Testis (tissue), 2 donors: ENCODE measurements at regions not wholly inside any gene's neighbourhood (a gene's known extent, or its start where the extent isn't known, plus 50 kb on each side); places are given as distances from the start of the nearest gene placed in this dataset.

Source experiments
- DNase-seq: peaks from one replicate; pipeline ENCODE4 v3.0.0-alpha.2; 2019
- H3K27ac ChIP-seq, 2 donors: fragments of 200-600 bp; sonication (generic); one replicate each; pipeline ENCODE4 v1.5.1; 2019
- H3K27me3 ChIP-seq: fragments of 200-600 bp; sonication (generic); one replicate; pipeline ENCODE4 v1.5.1; 2019
- H3K36me3 ChIP-seq: fragments of 200-600 bp; sonication (generic); one replicate; pipeline ENCODE4 v1.5.1; 2017; ENCODE audit warnings: low read depth; ENCODE audit errors: missing control alignments
- H3K4me1 ChIP-seq: fragments of 200-600 bp; sonication (generic); one replicate; pipeline ENCODE4 v1.5.1; 2019
- H3K4me3 ChIP-seq, 2 donors: fragments of 200-600 bp; sonication (generic); one replicate each; pipeline ENCODE4 v1.5.1; 2017 to 2019
- H3K9me3 ChIP-seq: fragments of 200-600 bp; sonication (generic); one replicate; pipeline ENCODE4 v1.5.1; 2017
- POLR2A ChIP-seq: fragments of 450-650 bp; IDR thresholded peaks from one replicate; pipeline ENCODE4 v1.6.1; 2017; ENCODE audit warnings: antibody characterized with exemption, mild to moderate bottlenecking, moderate library complexity
- WGBS, 2 donors: methylation state at CpG; one replicate each; pipeline ENCODE4 v1.1.5; 2018; 5-methylcytosine and 5-hydroxymethylcytosine counted together
- intact Hi-C: fragments of 100-400 bp; cut with DNase I; formaldehyde crosslinking; loops from one replicate; pipeline ENCODE4 v1.15.1; 2023; ENCODE audit warnings: low total_unique reads
- TF ChIP-seq, protein P1 (sequence below), 3 experiments: fragments of 450-650 bp in 2 of 3; fragments of 200-600 bp in 1 of 3; sonication (generic) in 1 of 3; IDR thresholded peaks; one replicate each; pipeline ENCODE4 v1.5.1; 2016 to 2019; ENCODE audit warnings: antibody characterized with exemption in 3 of 3, mild to moderate bottlenecking in 2 of 3, moderate library complexity in 1 of 3

DNA sequence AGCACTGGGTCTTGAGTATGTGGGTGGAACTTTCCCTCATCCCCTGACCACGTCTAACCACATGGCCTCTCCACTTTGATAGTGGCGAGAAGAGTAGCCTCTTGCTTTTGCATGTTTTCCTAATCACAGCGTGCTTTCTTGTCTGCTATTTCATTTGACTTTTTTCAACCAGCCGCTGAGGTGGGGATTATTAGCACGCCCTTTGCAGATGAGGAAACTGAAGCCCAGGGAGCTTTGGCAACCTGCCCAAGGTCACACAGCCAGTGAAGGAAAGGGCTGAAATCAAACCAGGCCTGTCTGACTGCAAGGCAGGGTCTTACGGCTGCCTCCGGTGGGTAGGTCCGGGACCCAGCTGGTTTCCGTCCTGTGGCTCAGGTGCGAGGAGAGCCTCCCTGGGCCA is 106.5 kb upstream of the MSX2 start:
- TF ChIP-seq, protein P1, sequence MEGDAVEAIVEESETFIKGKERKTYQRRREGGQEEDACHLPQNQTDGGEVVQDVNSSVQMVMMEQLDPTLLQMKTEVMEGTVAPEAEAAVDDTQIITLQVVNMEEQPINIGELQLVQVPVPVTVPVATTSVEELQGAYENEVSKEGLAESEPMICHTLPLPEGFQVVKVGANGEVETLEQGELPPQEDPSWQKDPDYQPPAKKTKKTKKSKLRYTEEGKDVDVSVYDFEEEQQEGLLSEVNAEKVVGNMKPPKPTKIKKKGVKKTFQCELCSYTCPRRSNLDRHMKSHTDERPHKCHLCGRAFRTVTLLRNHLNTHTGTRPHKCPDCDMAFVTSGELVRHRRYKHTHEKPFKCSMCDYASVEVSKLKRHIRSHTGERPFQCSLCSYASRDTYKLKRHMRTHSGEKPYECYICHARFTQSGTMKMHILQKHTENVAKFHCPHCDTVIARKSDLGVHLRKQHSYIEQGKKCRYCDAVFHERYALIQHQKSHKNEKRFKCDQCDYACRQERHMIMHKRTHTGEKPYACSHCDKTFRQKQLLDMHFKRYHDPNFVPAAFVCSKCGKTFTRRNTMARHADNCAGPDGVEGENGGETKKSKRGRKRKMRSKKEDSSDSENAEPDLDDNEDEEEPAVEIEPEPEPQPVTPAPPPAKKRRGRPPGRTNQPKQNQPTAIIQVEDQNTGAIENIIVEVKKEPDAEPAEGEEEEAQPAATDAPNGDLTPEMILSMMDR (IDR thresholded peaks at IDR 0.05): no peak
- no peak for TF ChIP-seq POLR2A
- Histone ChIP-seq H3K27me3 (no peaks in the 10 kb centered on the region), H3K27ac (no peak overlapping the region), H3K4me3 (no peak overlapping the region), H3K4me1 (no peaks in the 10 kb centered on the region), H3K9me3 (no peaks in the 10 kb centered on the region), H3K36me3 (no peaks in the 10 kb centered on the region)
- intact Hi-C loops: no loop called here
- peak; percentile 44 for DNase-seq
- WGBS, 2 donors: 52 to 62% methylated on average over 10 of the region's 10 CpGs

DNA sequence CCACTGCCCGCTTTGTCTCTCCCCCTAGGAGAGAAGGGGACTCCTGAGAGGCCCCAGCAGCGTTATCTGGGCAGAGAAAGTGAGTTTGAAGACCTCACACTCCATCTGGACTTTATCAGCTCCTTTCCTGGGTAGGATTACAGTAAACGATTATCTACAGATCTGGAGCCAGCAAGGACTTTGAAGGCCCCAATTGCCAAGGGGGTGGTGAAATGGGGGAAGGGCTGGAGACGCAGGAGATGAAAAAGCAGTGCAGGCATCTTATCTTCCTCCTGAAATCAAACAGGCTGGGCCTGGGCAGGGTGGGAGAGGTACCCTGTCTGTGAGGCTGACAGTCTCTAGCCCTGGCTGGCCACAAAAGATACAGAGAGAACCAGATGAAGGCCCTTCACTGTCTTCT is 105.8 kb upstream of the MSX2 start:
- Histone ChIP-seq H3K36me3 (no peaks in the 10 kb centered on the region), H3K9me3 (no peaks in the 10 kb centered on the region), H3K4me3 (no peak overlapping the region), H3K27me3 (no peaks in the 10 kb centered on the region), H3K4me1 (no peaks in the 10 kb centered on the region), H3K27ac (no peak overlapping the region)
- intact Hi-C loops: no loop called here
- TF ChIP-seq, protein P1 (IDR thresholded peaks at IDR 0.05): no peak
- TF ChIP-seq POLR2A: no peak
- DNase-seq: no peak
- 54 to 56% methylated on average over 4 of the region's 4 CpGs for WGBS, 2 donors

DNA sequence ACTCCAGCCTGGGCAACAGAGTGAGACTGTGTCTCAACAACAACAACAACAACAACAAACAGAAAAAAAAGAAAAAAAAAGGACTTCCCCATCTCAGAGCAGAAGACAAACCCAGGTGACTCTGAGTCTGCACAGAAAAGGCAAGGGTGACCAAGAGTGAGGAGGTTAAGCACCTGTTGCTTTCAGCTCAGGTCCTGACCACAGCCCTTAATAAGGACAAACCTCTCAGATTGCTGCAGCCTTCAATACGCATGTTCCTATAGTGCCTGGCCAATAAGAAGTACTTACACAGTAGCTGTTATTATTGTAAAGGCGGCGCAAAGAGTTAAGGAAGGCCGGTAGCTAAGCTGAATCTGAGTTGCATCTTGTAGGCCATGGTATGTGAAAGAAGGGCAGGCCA is 102.3 kb upstream of the MSX2 start:
- no peak for TF ChIP-seq POLR2A
- TF ChIP-seq, protein P1 (IDR thresholded peaks at IDR 0.05): no peak

DNA sequence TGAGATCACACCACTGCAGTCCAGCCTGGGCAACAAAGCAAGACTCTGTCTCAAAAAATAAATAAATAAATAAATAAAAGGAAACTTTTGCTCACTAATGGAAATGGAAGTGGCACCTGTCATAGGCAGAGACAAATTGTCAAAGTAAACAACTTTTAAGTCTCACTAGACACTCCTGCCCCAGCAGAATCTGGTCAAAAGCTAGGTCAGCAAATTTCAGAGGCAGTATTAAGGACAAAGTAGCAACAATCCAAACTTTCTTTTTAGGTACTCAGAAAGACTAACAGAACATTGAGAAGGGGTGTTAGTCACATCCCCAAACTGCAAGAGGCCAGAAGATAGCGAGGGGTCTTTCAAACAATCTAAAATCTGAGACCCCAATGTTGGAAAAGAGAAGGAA is 101.4 kb upstream of the MSX2 start:
- Histone ChIP-seq H3K4me3 (no peak overlapping the region), H3K9me3 (no peaks in the 10 kb centered on the region), H3K27me3 (no peaks in the 10 kb centered on the region), H3K27ac (no peak overlapping the region), H3K4me1 (no peaks in the 10 kb centered on the region), H3K36me3 (no peaks in the 10 kb centered on the region)
- intact Hi-C loops: no loop called here
- TF ChIP-seq POLR2A: no peak
- TF ChIP-seq, protein P1 (IDR thresholded peaks at IDR 0.05): no peak
- WGBS, 2 donors: 87 to 91% methylated on average over 1 of the region's 1 CpG
- no peak for DNase-seq

More for the DNA sequence above, 102.3 kb upstream of the MSX2 start:
- no peaks in the 10 kb centered on the region for H3K4me1 ChIP-seq
- DNase-seq: no peak
- no peak overlapping the region for H3K4me3 ChIP-seq
- no peaks in the 10 kb centered on the region for H3K9me3 ChIP-seq
- no peaks in the 10 kb centered on the region for H3K27me3 ChIP-seq
- WGBS, 2 donors: 92 to 93% methylated on average over 4 of the region's 4 CpGs
- no peaks in the 10 kb centered on the region for H3K36me3 ChIP-seq
- intact Hi-C loops: no loop called here
- no peak overlapping the region for H3K27ac ChIP-seq

DNA sequence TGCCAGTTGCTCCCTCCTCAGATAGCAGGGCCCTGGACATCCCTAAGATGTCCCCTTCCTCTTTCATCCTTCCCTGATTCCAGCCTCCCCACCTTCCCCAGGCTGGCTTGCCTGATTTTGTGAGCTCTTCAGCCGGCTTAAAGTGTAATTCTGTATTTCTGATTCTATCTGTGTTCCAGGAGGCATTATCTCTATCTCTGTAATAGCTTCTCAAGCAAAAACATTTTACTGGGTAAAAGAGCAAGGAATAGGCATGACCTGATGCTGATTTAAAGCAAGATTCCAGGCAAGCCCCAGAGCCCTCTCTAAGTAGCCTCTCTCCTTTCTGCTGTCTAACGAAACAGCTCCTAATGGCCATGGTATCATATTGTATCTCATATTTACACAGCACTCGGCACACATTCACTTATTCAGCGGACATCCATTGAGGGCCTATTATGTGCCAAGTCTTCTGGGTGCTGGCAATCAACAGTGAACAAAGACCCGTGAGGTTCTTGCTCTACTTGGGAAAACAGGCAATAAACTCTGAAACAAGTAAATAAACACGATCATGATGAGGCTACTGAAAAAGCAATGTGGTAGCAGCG is 100.9 kb upstream of the MSX2 start:
- no peak for TF ChIP-seq POLR2A
- TF ChIP-seq, protein P1 (IDR thresholded peaks at IDR 0.05): no peak
- no peaks in the 10 kb centered on the region for H3K4me1 ChIP-seq
- no peaks in the 10 kb centered on the region for H3K36me3 ChIP-seq
- no peak overlapping the region for H3K27ac ChIP-seq
- no peak overlapping the region for H3K4me3 ChIP-seq
- WGBS, 2 donors: 71 to 72% methylated on average over 7 of the region's 7 CpGs
- no peak for DNase-seq
- H3K27me3 ChIP-seq: no peaks in the 10 kb centered on the region
- intact Hi-C loops: no loop called here
- H3K9me3 ChIP-seq: no peaks in the 10 kb centered on the region
